ENCODE measurements at regions not wholly inside any gene's neighbourhood (a gene's known extent, or its start where the extent isn't known, plus 50 kb on each side); places are given as distances from the start of the nearest gene placed in this dataset.

DNA sequence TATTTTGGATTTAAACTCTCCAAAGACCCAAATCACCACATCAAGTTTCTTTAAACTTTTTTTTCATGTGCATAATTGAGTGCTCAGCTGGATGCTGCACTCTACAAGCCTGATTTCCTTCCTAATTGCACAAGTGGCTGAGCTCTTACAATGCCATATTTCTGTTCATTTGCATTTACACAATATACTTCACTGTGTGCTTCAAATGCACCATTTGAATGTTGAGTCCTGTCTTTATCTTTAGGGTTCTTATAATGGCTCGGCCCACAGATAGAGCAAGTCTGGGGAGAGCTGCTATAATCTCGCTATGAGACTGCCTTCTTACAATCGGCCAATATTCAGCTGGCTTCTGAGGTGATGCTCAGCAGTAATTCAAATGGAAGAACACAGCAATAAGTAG lies 200.6 kb upstream of the MAP3K7 start:
- DNase-seq (ENCODE audit: low spot score): no peak

GRCh38 chr6:90780778-90781177 lies 193.9 kb upstream of the MAP3K7 start:
- DNase-seq (ENCODE audit: low spot score): no peak

DNA sequence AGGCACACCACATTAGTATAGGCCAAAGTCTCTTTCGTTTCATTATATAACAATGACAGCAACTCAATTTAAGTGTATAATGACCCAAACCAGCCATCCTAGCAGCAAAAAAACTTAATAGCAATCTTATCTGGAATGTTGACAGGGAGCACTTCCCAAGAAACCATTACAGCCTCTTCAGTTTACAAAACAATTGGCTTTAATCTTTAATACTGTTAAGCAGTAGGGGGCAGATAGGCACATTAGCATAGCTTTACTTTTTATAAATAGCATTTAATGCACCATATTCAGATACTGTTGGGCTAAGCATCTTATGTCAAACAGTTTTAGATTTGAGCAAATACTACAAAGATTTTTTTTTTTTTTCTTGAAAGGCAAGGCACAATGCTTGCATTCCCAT lies 193.3 kb upstream of the MAP3K7 start:
- no peak for DNase-seq (ENCODE audit: low spot score)

- no peak for DNase-seq (ENCODE audit: low spot score)
Measured at GRCh38 chr6:90778417-90779203, 191.7 kb upstream of the MAP3K7 start.

DNA sequence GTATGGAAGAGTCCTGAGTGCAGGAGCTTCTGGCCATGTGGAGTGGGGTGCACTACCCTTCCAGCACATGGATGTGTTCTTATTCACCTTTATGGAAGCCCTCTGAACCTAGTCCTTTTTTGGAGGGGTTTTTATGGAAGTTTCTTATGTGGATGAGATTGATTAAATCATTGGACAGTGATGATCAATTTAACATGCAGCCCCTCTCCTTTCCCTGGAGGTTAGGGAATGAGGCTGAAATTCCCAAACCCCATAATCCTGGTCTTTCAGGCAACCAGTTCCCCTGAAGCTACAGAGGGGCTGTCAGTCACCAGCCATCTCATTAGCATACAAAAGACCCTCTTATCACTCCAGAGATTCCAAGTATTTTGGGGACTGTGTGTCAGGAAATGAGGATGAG lies 183.9 kb upstream of the MAP3K7 start:
- DNase-seq (ENCODE audit: low spot score): no peak

- DNase-seq (ENCODE audit: low spot score): no peak
Measured at GRCh38 chr6:90765895-90766294, 179.0 kb upstream of the MAP3K7 start.

- no peak for DNase-seq (ENCODE audit: low spot score)
Measured at GRCh38 chr6:90765491-90765890, 178.6 kb upstream of the MAP3K7 start.

DNA sequence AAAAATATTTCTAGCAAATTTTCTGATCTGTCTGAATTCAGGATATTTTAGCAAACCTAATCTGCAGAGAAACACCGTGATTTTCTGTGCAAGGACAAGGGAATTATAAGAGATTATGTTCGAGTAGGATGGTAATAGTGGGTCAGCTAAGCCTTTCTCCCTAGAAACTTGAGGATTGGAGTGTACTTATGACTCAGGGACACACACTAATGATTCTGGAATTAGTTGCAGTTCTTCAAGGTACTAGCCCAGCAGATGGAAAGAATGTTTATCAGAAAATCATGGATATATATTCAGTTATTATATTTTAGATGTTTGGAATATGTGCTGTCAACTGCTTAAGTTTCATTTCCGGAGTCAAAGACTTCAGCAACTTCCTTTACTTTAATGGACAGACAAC lies 177.1 kb upstream of the MAP3K7 start:
- no peak for DNase-seq (ENCODE audit: low spot score)

GRCh38 chr6:90759664-90760063 lies 172.8 kb upstream of the MAP3K7 start:
- no peak for DNase-seq (ENCODE audit: low spot score)

DNA sequence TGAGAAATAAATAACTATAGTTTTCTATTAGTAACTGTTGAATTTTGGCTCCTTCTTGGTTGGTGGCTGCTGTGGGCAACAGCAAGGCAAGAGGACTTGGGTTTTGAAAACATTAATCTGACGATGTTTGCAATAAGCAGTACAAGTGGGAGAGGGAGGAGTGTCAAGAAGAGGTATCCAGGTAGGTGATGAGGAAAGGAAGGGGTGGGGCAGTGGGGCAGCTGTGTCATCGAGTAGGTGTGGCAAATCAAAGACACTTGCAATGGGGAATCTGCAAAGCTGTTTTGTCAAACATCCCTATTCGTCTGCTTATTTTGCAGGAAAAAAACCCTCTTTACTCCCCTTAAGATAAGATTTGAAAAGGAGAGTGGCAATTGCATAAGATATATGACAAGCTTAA lies 171.9 kb upstream of the MAP3K7 start:
- no peak for DNase-seq (ENCODE audit: low spot score)

DNA sequence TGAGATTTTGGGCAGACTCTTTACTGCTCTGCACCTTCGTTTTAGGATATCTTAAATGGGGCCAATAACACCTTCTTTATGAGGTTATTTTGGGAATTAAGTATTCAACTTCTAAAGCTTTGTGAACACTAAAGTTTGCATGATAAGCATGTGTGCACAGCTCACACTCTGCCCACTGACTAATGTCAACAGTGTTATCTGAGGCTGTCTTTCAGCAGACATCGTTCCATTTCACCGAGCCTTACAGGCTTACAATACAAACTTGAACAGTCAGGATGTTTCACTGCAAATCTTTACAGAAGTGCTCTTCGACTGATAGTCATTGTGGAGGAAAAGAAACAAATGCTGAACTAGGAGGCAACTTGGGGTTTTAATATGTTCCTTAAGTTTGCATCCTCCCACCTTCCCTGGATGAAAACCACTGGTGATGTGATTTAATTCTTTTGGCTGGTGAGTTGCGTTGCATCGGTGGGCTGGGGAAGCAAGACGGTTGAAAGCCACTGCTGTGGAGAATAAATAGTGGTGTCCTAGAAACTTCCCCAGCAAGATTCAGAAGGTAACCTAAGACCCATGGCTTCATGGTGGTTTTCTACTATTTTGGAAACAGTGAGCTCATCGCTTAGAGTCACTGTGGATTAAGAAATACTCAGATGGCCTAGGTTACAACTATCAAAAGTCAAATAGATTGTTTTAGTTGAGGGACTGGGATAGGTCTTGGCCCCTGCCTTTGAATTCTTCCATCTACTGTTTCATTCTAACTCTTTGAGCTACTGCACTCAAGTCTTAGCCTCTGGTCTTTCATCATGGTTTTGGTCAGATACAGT lies 167.2 kb upstream of the MAP3K7 start:
- DNase-seq (ENCODE audit: low spot score): no peak

GRCh38 chr6:90739802-90740201 lies 152.9 kb upstream of the MAP3K7 start:
- no peak for DNase-seq (ENCODE audit: low spot score)

GRCh38 chr6:90739339-90739738 lies 152.5 kb upstream of the MAP3K7 start:
- DNase-seq (ENCODE audit: low spot score): no peak

- DNase-seq (ENCODE audit: low spot score): no peak
Measured at GRCh38 chr6:90730151-90730673, 143.3 kb upstream of the MAP3K7 start.

- no peak for DNase-seq (ENCODE audit: low spot score)
Measured at GRCh38 chr6:90729057-90729456, 142.2 kb upstream of the MAP3K7 start.

GRCh38 chr6:90722648-90723047 lies 135.8 kb upstream of the MAP3K7 start:
- DNase-seq (ENCODE audit: low spot score): no peak

GRCh38 chr6:90720404-90720803 lies 133.5 kb upstream of the MAP3K7 start:
- DNase-seq (ENCODE audit: low spot score): no peak

- no peak for DNase-seq (ENCODE audit: low spot score)
Measured at GRCh38 chr6:90719321-90720195, 132.7 kb upstream of the MAP3K7 start.

DNA sequence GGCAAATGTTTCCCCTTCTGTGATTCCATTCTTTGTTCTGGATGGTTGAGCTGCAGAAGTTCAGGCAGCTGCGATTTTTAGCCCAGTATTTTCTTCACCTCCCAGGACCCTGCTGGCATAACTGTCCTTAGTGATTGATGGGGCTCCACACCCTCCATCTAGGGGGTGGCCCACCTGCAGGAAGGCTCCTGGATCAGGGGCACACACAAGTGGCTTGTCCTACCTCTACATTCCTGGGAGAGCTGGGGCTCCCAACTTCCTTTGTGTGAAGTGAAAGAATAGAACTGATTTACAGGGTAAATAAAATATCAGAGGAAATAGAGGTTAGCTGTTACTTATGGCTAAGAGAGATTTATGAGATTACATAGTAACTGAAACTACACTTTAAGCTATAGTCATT lies 129.5 kb upstream of the MAP3K7 start:
- DNase-seq (ENCODE audit: low spot score): no peak

- DNase-seq (ENCODE audit: low spot score): no peak
Measured at GRCh38 chr6:90715093-90715655, 128.3 kb upstream of the MAP3K7 start.

DNA sequence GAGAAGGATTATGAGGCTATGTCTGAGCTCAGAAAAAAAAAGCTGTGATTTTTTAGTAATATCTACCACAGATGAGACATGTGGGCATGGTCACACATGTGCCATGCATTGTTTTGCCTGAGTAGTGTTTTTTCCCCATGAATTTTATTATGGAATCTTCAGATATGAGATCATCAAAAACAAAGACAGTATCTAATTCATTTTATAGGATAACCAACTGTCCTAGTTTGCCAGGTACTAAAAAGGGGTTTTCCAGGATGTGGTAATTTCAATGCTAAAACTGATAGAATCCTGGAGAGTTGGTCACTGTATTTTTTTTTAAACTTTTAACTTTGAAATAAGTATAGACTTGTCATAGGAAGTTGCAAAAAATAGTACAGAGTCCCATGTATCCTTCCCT lies 127.4 kb upstream of the MAP3K7 start:
- DNase-seq (ENCODE audit: low spot score): no peak

- DNase-seq (ENCODE audit: low spot score): no peak
Measured at GRCh38 chr6:90712114-90712513, 125.2 kb upstream of the MAP3K7 start.
